HG03045 (cell line): ENCODE measurements at regions not wholly inside any gene's neighbourhood (a gene's known extent, or its start where the extent isn't known, plus 50 kb on each side); places are given as distances from the start of the nearest gene placed in this dataset.

Experiments
- ATAC-seq: cut with Tn5 transposase; IDR thresholded peaks from one replicate; pipeline ENCODE4 v1.9.1; 2021; ENCODE audit warnings: mild to moderate bottlenecking, moderate library complexity; ENCODE audit not compliant: unreplicated experiment

GRCh38 chr1:243944429-243945160, 94.6 kb upstream of the AKT3 start:
- no peak for ATAC-seq

GRCh38 chr1:243943671-243944428, 93.8 kb upstream of the AKT3 start:
- no peak for ATAC-seq

GRCh38 chr1:243942196-243943150, 92.4 kb upstream of the AKT3 start:
- no peak for ATAC-seq

GRCh38 chr1:243940451-243940850, 90.4 kb upstream of the AKT3 start:
- no peak for ATAC-seq

GRCh38 chr1:243939167-243939848, 89.3 kb upstream of the AKT3 start:
- no peak for ATAC-seq

GRCh38 chr1:243938208-243938607, 88.2 kb upstream of the AKT3 start:
- no peak for ATAC-seq

- no peak for ATAC-seq
Observed at GRCh38 chr1:243933495-243933894, 83.5 kb upstream of the AKT3 start.

GRCh38 chr1:243931957-243932356, 81.9 kb upstream of the AKT3 start:
- no peak for ATAC-seq

- no peak for ATAC-seq
Observed at GRCh38 chr1:243930822-243931671, 81.0 kb upstream of the AKT3 start.

- no peak for ATAC-seq
Observed at GRCh38 chr1:243927381-243927780, 77.3 kb upstream of the AKT3 start.

- ATAC-seq = no peak
Observed at GRCh38 chr1:243926803-243927245, 76.8 kb upstream of the AKT3 start.

GRCh38 chr1:243926299-243926698, 76.3 kb upstream of the AKT3 start:
- no peak for ATAC-seq

- ATAC-seq = no peak
Observed at GRCh38 chr1:243924588-243925349, 74.7 kb upstream of the AKT3 start.

- no peak for ATAC-seq
Observed at GRCh38 chr1:243924188-243924587, 74.1 kb upstream of the AKT3 start.

GRCh38 chr1:243923292-243924171, 73.5 kb upstream of the AKT3 start:
- ATAC-seq = no peak

GRCh38 chr1:243921111-243921510, 71.1 kb upstream of the AKT3 start:
- ATAC-seq = no peak

- no peak for ATAC-seq
Observed at GRCh38 chr1:243917863-243918565, 68.0 kb upstream of the AKT3 start.
